ENCODE measurements at regions not wholly inside any gene's neighbourhood (a gene's known extent, or its start where the extent isn't known, plus 50 kb on each side); places are given as distances from the start of the nearest gene placed in this dataset.

- CTCF ChIA-PET (ENCODE audit: low intra/inter-chr PET ratio), result no interaction called here
Observed at GRCh38 chr12:77571127-77571526, 259.6 kb upstream of the NAV3 start.

GRCh38 chr12:77569876-77570275, 260.8 kb upstream of the NAV3 start:
- CTCF ChIA-PET (ENCODE audit: low intra/inter-chr PET ratio), result no interaction called here
- 0% methylated on average over 3 of the region's 3 CpGs for WGBS (ENCODE audit: insufficient coverage, low coverage, missing lambda C conversion rate)
- DNase-seq (ENCODE audit: extremely low read depth in 1 of 4, low spot score in 3 of 4) (no peak), FAIRE-seq (no peak), ATAC-seq (no peak)
- BruUV-seq (replicated peaks), result no TSS peak
- in situ Hi-C loops (cut with MboI), result no loop called here
- Histone ChIP-seq H3K4me1 (replicated peaks in 1 of 2; ENCODE audit: control insufficient read depth in 2 of 2, insufficient read depth in 2 of 2, low read length in 2 of 2) (no peaks in the 10 kb centered on the region), H4K20me1 (replicated peaks; ENCODE audit: control insufficient read depth, insufficient read depth, low read length) (no peaks in the 10 kb centered on the region), H3K4me2 (ENCODE audit: insufficient read depth, low read length) (no peak overlapping the region), H3K27ac (ENCODE audit: extremely low read depth, low read depth, low read length) (no peak overlapping the region), H3K9me1 (ENCODE audit: control insufficient read depth, insufficient read depth, low read length) (no peaks in the 10 kb centered on the region), H3K9me3 (replicated peaks; ENCODE audit: control insufficient read depth, insufficient read depth, low read depth, low read length) (no peaks in the 10 kb centered on the region), H3K27me3 (ENCODE audit: control insufficient read depth in 2 of 2, insufficient read depth in 2 of 2, low read length in 2 of 2) (no peaks in the 10 kb centered on the region), H3K79me2 (ENCODE audit: control insufficient read depth, insufficient read depth, low read length) (no peaks in the 10 kb centered on the region), H2AFZ (ENCODE audit: low read depth, low read length) (no peak overlapping the region), H3K36me3 (ENCODE audit: control insufficient read depth, insufficient read depth, low read length) (no peaks in the 10 kb centered on the region), H3K4me3 (no peak overlapping the region), H3K9ac (ENCODE audit: insufficient read depth in 1 of 2, low read depth in 2 of 2, low read length in 2 of 2) (no peak overlapping the region)
- POLR2A ChIA-PET, result no interaction called here
- intact Hi-C loops (cut with micrococcal nuclease), result no loop called here
- no peak for TF ChIP-seq ZZZ3 (IDR thresholded peaks at IDR 0.05)
- TF ChIP-seq ZNF12 (CRISPR knock-in tag; IDR thresholded peaks at IDR 0.05), result no peak
- no peak for TF ChIP-seq CTCF (IDR thresholded peaks at IDR 0.05 in 2 of 3, conservative IDR thresholded peaks at IDR 0.05 in 1 of 3; ENCODE audit: insufficient read depth in 2 of 3, low read depth in 1 of 3, low read length in 3 of 3)
- TF ChIP-seq CBX8 (IDR thresholded peaks at IDR 0.05; ENCODE audit: borderline replicate concordance, extremely low read depth, low read depth, low read length, poor library complexity, severe bottlenecking), result no peak
- no peak for TF ChIP-seq E2F8 (IDR thresholded peaks at IDR 0.05; ENCODE audit: low read depth, partially characterized antibody)
- TF ChIP-seq PHF20 (IDR thresholded peaks at IDR 0.05; ENCODE audit: partially characterized antibody), result no peak
- TF ChIP-seq RAD51 (IDR thresholded peaks at IDR 0.05; ENCODE audit: borderline replicate concordance, low read depth), result no peak
- no peak for TF ChIP-seq ZNF512 (tag; IDR thresholded peaks at IDR 0.05)

More at GRCh38 chr12:77571127-77571526, 259.6 kb upstream of the NAV3 start:
- H3K36me3 ChIP-seq (ENCODE audit: control insufficient read depth, insufficient read depth, low read length), result no peaks in the 10 kb centered on the region
- BruUV-seq (replicated peaks), result no TSS peak
- no peaks in the 10 kb centered on the region for H3K9me3 ChIP-seq (replicated peaks; ENCODE audit: control insufficient read depth, insufficient read depth, low read depth, low read length)
- 0% methylated on average over 4 of the region's 4 CpGs for WGBS (ENCODE audit: insufficient coverage, low coverage, missing lambda C conversion rate)
- H4K20me1 ChIP-seq (replicated peaks; ENCODE audit: control insufficient read depth, insufficient read depth, low read length), result no peaks in the 10 kb centered on the region
- no peak overlapping the region for H2AFZ ChIP-seq (ENCODE audit: low read depth, low read length)
- no peak for FAIRE-seq
- no peak for TF ChIP-seq IFI16 (CRISPR knock-in tag; IDR thresholded peaks at IDR 0.05)
- no peak for TF ChIP-seq HMGN3 (IDR thresholded peaks at IDR 0.05; ENCODE audit: borderline replicate concordance, extremely low read depth, insufficient read length, low read depth, low read length)
- no peak for TF ChIP-seq ZNF561 (CRISPR knock-in tag; conservative IDR thresholded peaks at IDR 0.05)
- no peak for TF ChIP-seq ZNF224 (CRISPR knock-in tag; IDR thresholded peaks at IDR 0.05)
- no peak for TF ChIP-seq ATF7 (IDR thresholded peaks at IDR 0.05)
- ATAC-seq, result no peak
- H3K9me1 ChIP-seq (ENCODE audit: control insufficient read depth, insufficient read depth, low read length), result no peaks in the 10 kb centered on the region
- H3K4me2 ChIP-seq (ENCODE audit: insufficient read depth, low read length), result no peak overlapping the region
- POLR2A ChIA-PET, result no interaction called here
- intact Hi-C loops (cut with micrococcal nuclease), result no loop called here
- no peak overlapping the region for H3K27ac ChIP-seq (ENCODE audit: extremely low read depth, low read depth, low read length)
- in situ Hi-C loops (cut with MboI), result no loop called here
- no peak for DNase-seq (ENCODE audit: extremely low read depth in 1 of 4, low spot score in 3 of 4)
- no peaks in the 10 kb centered on the region for H3K27me3 ChIP-seq (ENCODE audit: control insufficient read depth in 2 of 2, insufficient read depth in 2 of 2, low read length in 2 of 2)
- no peaks in the 10 kb centered on the region for H3K4me1 ChIP-seq (replicated peaks in 1 of 2; ENCODE audit: control insufficient read depth in 2 of 2, insufficient read depth in 2 of 2, low read length in 2 of 2)
- no peak overlapping the region for H3K9ac ChIP-seq (ENCODE audit: insufficient read depth in 1 of 2, low read depth in 2 of 2, low read length in 2 of 2)
- H3K4me3 ChIP-seq, result no peak overlapping the region
- H3K79me2 ChIP-seq (ENCODE audit: control insufficient read depth, insufficient read depth, low read length), result no peaks in the 10 kb centered on the region
